ENCODE measurements at regions not wholly inside any gene's neighbourhood (a gene's known extent, or its start where the extent isn't known, plus 50 kb on each side); places are given as distances from the start of the nearest gene placed in this dataset.

- no peak for TF ChIP-seq CTCF (IDR thresholded peaks at IDR 0.05)
- no peak for TF ChIP-seq POLR2A (IDR thresholded peaks at IDR 0.05)
- TF ChIP-seq EP300 (IDR thresholded peaks at IDR 0.05): no peak
These were observed 1612.7 kb downstream of the AMY1C start for GRCh38 chr1:105362438-105362837.
